Endodermal cell (in vitro differentiated cells): ENCODE measurements at regions not wholly inside any gene's neighbourhood (a gene's known extent, or its start where the extent isn't known, plus 50 kb on each side); places are given as distances from the start of the nearest gene placed in this dataset.
"Not testable (repeated sequence)": the region's sequence is repeated elsewhere in the genome, so short reads cannot be mapped to it uniquely, and the experiment has no call there.

Experiments
- DNase-seq: peaks from one replicate; pipeline ENCODE4 v3.0.0-alpha.2; 2017
- H3K27ac ChIP-seq: 2 replicates; pipeline ENCODE4 v1.5.1; 2013; ENCODE audit warnings: mild to moderate bottlenecking, low read depth, low read length, moderate library complexity
- H3K27me3 ChIP-seq: 2 replicates; pipeline ENCODE4 v1.6.1; 2013; ENCODE audit warnings: mild to moderate bottlenecking, low read length, moderate library complexity; ENCODE audit not compliant: insufficient read depth, control insufficient read depth, poor library complexity, severe bottlenecking
- H3K36me3 ChIP-seq: 2 replicates; pipeline ENCODE4 v1.7.0; 2013; ENCODE audit warnings: mild to moderate bottlenecking, low read length, moderate library complexity; ENCODE audit not compliant: control insufficient read depth, insufficient read depth
- H3K4me1 ChIP-seq: one replicate; pipeline ENCODE4 v1.7.0; 2013; ENCODE audit warnings: low read length; ENCODE audit not compliant: control insufficient read depth, insufficient read depth
- H3K4me3 ChIP-seq: 2 replicates; pipeline ENCODE4 v1.5.1; 2013; ENCODE audit warnings: mild to moderate bottlenecking, low read length, moderate library complexity
- H3K9ac ChIP-seq: 2 replicates; pipeline ENCODE4 v1.6.1; 2013; ENCODE audit warnings: mild to moderate bottlenecking, low read length, moderate library complexity; ENCODE audit not compliant: poor library complexity, severe bottlenecking; ENCODE audit errors: extremely low read depth
- H3K9me3 ChIP-seq: 2 replicates; pipeline ENCODE4 v1.6.1; 2013; ENCODE audit warnings: mild to moderate bottlenecking, low read length, moderate library complexity; ENCODE audit not compliant: control insufficient read depth
- H3K27ac Mint-ChIP-seq: 2 replicates; pipeline ENCODE4 v1.8.0; 2020; ENCODE audit warnings: mixed read lengths
- H3K27me3 Mint-ChIP-seq: 2 replicates; pipeline ENCODE4 v1.8.0; 2021; ENCODE audit warnings: mild to moderate bottlenecking, mixed read lengths; ENCODE audit not compliant: insufficient read depth
- H3K36me3 Mint-ChIP-seq: 2 replicates; pipeline ENCODE4 v1.8.0; 2020; ENCODE audit warnings: low read depth, mixed read lengths
- H3K4me1 Mint-ChIP-seq: 2 replicates; pipeline ENCODE4 v1.8.0; 2020; ENCODE audit warnings: mixed read lengths
- H3K4me3 Mint-ChIP-seq: 2 replicates; pipeline ENCODE4 v1.8.0; 2020; ENCODE audit warnings: mild to moderate bottlenecking, moderate library complexity, mixed read lengths
- H3K9me3 Mint-ChIP-seq: 2 replicates; pipeline ENCODE4 v1.8.0; 2020; ENCODE audit warnings: mild to moderate bottlenecking, mixed read lengths
- WGBS, 2 experiments: methylation state at CpG; one replicate each; pipeline versions ENCODE4 v1.1.5 to v1.1.7; 2013; ENCODE audit warnings: missing lambda C conversion rate in 2 of 2, mixed read lengths in 1 of 2; ENCODE audit not compliant: insufficient coverage in 1 of 2, insufficient read length in 1 of 2; 5-methylcytosine and 5-hydroxymethylcytosine counted together
- TF ChIP-seq, protein P1 (sequence below): fragments of 200-600 bp; sonication (generic); conservative IDR thresholded peaks from 2 replicates; pipeline ENCODE4 v1.5.0; 2021; ENCODE audit warnings: antibody characterized with exemption, mild to moderate bottlenecking

- Mint-ChIP-seq H3K9me3 (peaks cover 22% of the 10 kb centered on the region), H3K36me3 (peaks cover under 1% of the 10 kb centered on the region), H3K4me3 (no peak overlapping the region), H3K27me3 (peaks cover 13% of the 10 kb centered on the region), H3K4me1 (peaks cover 4% of the 10 kb centered on the region), H3K27ac (no peak overlapping the region)
- no peak overlapping the region for H3K9ac ChIP-seq
- TF ChIP-seq, protein P1, sequence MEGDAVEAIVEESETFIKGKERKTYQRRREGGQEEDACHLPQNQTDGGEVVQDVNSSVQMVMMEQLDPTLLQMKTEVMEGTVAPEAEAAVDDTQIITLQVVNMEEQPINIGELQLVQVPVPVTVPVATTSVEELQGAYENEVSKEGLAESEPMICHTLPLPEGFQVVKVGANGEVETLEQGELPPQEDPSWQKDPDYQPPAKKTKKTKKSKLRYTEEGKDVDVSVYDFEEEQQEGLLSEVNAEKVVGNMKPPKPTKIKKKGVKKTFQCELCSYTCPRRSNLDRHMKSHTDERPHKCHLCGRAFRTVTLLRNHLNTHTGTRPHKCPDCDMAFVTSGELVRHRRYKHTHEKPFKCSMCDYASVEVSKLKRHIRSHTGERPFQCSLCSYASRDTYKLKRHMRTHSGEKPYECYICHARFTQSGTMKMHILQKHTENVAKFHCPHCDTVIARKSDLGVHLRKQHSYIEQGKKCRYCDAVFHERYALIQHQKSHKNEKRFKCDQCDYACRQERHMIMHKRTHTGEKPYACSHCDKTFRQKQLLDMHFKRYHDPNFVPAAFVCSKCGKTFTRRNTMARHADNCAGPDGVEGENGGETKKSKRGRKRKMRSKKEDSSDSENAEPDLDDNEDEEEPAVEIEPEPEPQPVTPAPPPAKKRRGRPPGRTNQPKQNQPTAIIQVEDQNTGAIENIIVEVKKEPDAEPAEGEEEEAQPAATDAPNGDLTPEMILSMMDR, result no peak
- H3K4me1 ChIP-seq, result peaks cover 3% of the 10 kb centered on the region
- peaks cover 5% of the 10 kb centered on the region for H3K9me3 ChIP-seq
- H3K4me3 ChIP-seq, result no peak overlapping the region
- WGBS, 2 experiments, result 88 to 96% methylated on average over 2 of the region's 2 CpGs
- H3K27ac ChIP-seq, result no peak overlapping the region
- H3K36me3 ChIP-seq, result no peaks in the 10 kb centered on the region
- no peaks in the 10 kb centered on the region for H3K27me3 ChIP-seq
- DNase-seq, result peak; percentile 36
Measured at GRCh38 chr17:33874617-33875060, 380.4 kb upstream of the CCL2 start.

GRCh38 chr17:33875973-33876372 lies 379.1 kb upstream of the CCL2 start:
- 94 to 97% methylated on average over 4 to 5 of the region's 5 CpGs for WGBS, 2 experiments

DNA sequence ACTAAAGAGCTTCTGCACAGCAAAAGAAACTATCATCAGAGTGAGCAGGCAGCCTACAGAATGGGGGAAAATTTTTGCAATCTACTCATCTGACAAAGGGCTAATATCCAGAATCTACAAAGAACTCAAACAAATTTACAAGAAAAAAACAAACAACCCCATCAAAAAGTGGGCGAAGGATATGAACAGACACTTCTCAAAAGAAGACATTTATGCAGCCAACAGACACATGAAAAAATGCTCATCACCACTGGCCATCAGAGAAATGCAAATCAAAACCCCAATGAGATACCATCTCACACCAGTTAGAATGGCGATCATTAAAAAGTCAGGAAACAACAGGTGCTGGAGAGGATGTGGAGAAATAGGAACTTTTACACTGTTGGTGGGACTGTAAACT lies 372.8 kb upstream of the CCL2 start:
- no CpG with 5 or more reads among the region's 2 CpGs for WGBS, 2 experiments
- not testable (repeated sequence) for H3K27ac ChIP-seq, H3K36me3 ChIP-seq, H3K9ac ChIP-seq, H3K36me3 Mint-ChIP-seq, H3K4me1 Mint-ChIP-seq, H3K4me3 Mint-ChIP-seq, H3K4me3 ChIP-seq, DNase-seq, H3K27ac Mint-ChIP-seq, H3K4me1 ChIP-seq, H3K27me3 ChIP-seq, H3K9me3 ChIP-seq
- peaks cover 17% of the 10 kb centered on the region for H3K9me3 Mint-ChIP-seq
- H3K27me3 Mint-ChIP-seq, result peaks cover 11% of the 10 kb centered on the region

More at GRCh38 chr17:33875973-33876372, 379.1 kb upstream of the CCL2 start:
- Histone ChIP-seq H3K4me1 (peaks cover 3% of the 10 kb centered on the region), H3K36me3 (no peaks in the 10 kb centered on the region), H3K4me3 (no peak overlapping the region), H3K9me3 (peaks cover 5% of the 10 kb centered on the region), H3K27ac (no peak overlapping the region), H3K27me3 (no peaks in the 10 kb centered on the region), H3K9ac (no peak overlapping the region)
- peaks cover 24% of the 10 kb centered on the region for H3K9me3 Mint-ChIP-seq
- peak; percentile 20 for DNase-seq
- H3K27ac Mint-ChIP-seq, result no peak overlapping the region
- TF ChIP-seq, protein P1, result no peak
- H3K4me1 Mint-ChIP-seq, result peaks cover 4% of the 10 kb centered on the region
- peaks cover 15% of the 10 kb centered on the region for H3K27me3 Mint-ChIP-seq
- H3K4me3 Mint-ChIP-seq, result no peak overlapping the region
- peaks cover 2% of the 10 kb centered on the region for H3K36me3 Mint-ChIP-seq

DNA sequence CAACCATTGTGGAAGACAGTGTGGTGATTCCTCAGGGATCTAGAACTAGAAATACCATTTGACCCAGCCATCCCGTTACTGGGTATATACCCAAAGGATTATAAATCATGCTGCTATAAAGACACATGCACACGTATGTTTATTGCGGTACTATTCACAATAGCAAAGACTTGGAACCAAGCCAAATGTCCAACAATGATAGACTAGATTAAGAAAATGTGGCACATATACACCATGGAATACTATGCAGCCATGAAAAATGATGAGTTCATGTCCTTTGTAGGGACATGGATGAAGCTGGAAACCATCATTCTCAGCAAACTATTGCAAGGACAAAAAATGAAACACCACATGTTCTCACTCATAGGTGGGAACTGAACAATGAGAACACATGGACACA lies 372.4 kb upstream of the CCL2 start:
- H3K27ac ChIP-seq, H3K27ac Mint-ChIP-seq, H3K9ac ChIP-seq, H3K4me1 ChIP-seq, H3K9me3 ChIP-seq, H3K36me3 ChIP-seq, H3K4me3 Mint-ChIP-seq, H3K27me3 ChIP-seq, H3K4me3 ChIP-seq, H3K4me1 Mint-ChIP-seq, DNase-seq, H3K36me3 Mint-ChIP-seq: not testable (repeated sequence)
- WGBS, 2 experiments, result no CpG with 5 or more reads among the region's 3 CpGs
- peaks cover 14% of the 10 kb centered on the region for H3K9me3 Mint-ChIP-seq
- peaks cover 11% of the 10 kb centered on the region for H3K27me3 Mint-ChIP-seq
